ENCODE measurements at regions not wholly inside any gene's neighbourhood (a gene's known extent, or its start where the extent isn't known, plus 50 kb on each side); places are given as distances from the start of the nearest gene placed in this dataset.

GRCh38 chr5:42888771-42889170 is 77.1 kb upstream of the SELENOP start:
- no peak overlapping the region for H3K4me3 Mint-ChIP-seq
- H3K79me2 ChIP-seq (replicated peaks; ENCODE audit: insufficient read depth): no peaks in the 10 kb centered on the region
- no peaks in the 10 kb centered on the region for H3K36me3 Mint-ChIP-seq (ENCODE audit: low read depth)
- no peak overlapping the region for H3K27ac ChIP-seq (ENCODE audit: low read depth)
- H3K4me3 ChIP-seq: no peak overlapping the region
- H3K4me1 ChIP-seq (ENCODE audit: insufficient read depth): no peaks in the 10 kb centered on the region
- no peaks in the 10 kb centered on the region for H4K20me1 ChIP-seq (replicated peaks; ENCODE audit: insufficient read depth)
- DNase-seq (ENCODE audit: low spot score): no peak
- no peaks in the 10 kb centered on the region for H3K4me1 Mint-ChIP-seq
- no peak overlapping the region for H2AFZ ChIP-seq
- no peaks in the 10 kb centered on the region for H3K36me3 ChIP-seq (ENCODE audit: insufficient read depth)
- no peak for TF ChIP-seq CREB1 (CRISPR knock-in tag; IDR thresholded peaks at IDR 0.05; ENCODE audit: low read depth)
- TF ChIP-seq EZH2 (IDR thresholded peaks at IDR 0.05; ENCODE audit: low read depth, unreplicated experiment): no peak
- no peak for TF ChIP-seq ZNF331 (CRISPR knock-in tag; IDR thresholded peaks at IDR 0.05; ENCODE audit: low read depth)
- no peak for TF ChIP-seq ZNF462 (CRISPR knock-in tag; IDR thresholded peaks at IDR 0.05)
- no peak for TF ChIP-seq STAT1 (IDR thresholded peaks at IDR 0.05; ENCODE audit: unreplicated experiment)
- H3K27ac Mint-ChIP-seq: no peak overlapping the region
- no peak for ATAC-seq
- H3F3A ChIP-seq (replicated peaks; ENCODE audit: low read depth): no peaks in the 10 kb centered on the region
- no peak overlapping the region for H3K4me2 ChIP-seq
- no peaks in the 10 kb centered on the region for H3K27me3 ChIP-seq (ENCODE audit: insufficient read depth)
- H3K9me3 Mint-ChIP-seq: peaks cover 2% of the 10 kb centered on the region; the same call in 2 of the 3 replicates
- no peaks in the 10 kb centered on the region for H3K27me3 Mint-ChIP-seq (ENCODE audit: insufficient read depth, low read depth, poor library complexity)
- no peaks in the 10 kb centered on the region for H3K9me2 ChIP-seq (ENCODE audit: insufficient read depth)

- Histone ChIP-seq H3K4me1 (ENCODE audit: insufficient read depth) (no peaks in the 10 kb centered on the region), H3K27ac (ENCODE audit: low read depth) (no peak overlapping the region), H2AFZ (no peak overlapping the region), H3K36me3 (ENCODE audit: insufficient read depth) (no peaks in the 10 kb centered on the region), H3K79me2 (replicated peaks; ENCODE audit: insufficient read depth) (no peaks in the 10 kb centered on the region), H4K20me1 (replicated peaks; ENCODE audit: insufficient read depth) (no peaks in the 10 kb centered on the region), H3K4me3 (no peak overlapping the region), H3K27me3 (ENCODE audit: insufficient read depth) (no peaks in the 10 kb centered on the region), H3K4me2 (no peak overlapping the region), H3K9me2 (ENCODE audit: insufficient read depth) (no peaks in the 10 kb centered on the region), H3F3A (replicated peaks; ENCODE audit: low read depth) (no peaks in the 10 kb centered on the region)
- H3K27ac Mint-ChIP-seq: no peak overlapping the region
- H3K9me3 Mint-ChIP-seq: peaks cover 2% of the 10 kb centered on the region; the same call in 2 of the 3 replicates
- H3K4me3 Mint-ChIP-seq: no peak overlapping the region
- H3K27me3 Mint-ChIP-seq (ENCODE audit: insufficient read depth, low read depth, poor library complexity): no peaks in the 10 kb centered on the region
- H3K36me3 Mint-ChIP-seq (ENCODE audit: low read depth): no peaks in the 10 kb centered on the region
- ATAC-seq (no peak), DNase-seq (ENCODE audit: low spot score) (no peak)
- no peaks in the 10 kb centered on the region for H3K4me1 Mint-ChIP-seq
- TF ChIP-seq ZNF114 (CRISPR knock-in tag; IDR thresholded peaks at IDR 0.05): no peak
- no peak for TF ChIP-seq ETS1 (IDR thresholded peaks at IDR 0.05)
- TF ChIP-seq EZH2 (IDR thresholded peaks at IDR 0.05; ENCODE audit: low read depth, unreplicated experiment): no peak
- TF ChIP-seq CTCF (conservative IDR thresholded peaks at IDR 0.05; ENCODE audit: low read depth in 2 of 2): no peak
- TF ChIP-seq STAT1 (IDR thresholded peaks at IDR 0.05; ENCODE audit: unreplicated experiment): no peak
- TF ChIP-seq POLR2AphosphoS5 (IDR thresholded peaks at IDR 0.05; ENCODE audit: low read depth): no peak
- no peak for TF ChIP-seq REST (IDR thresholded peaks at IDR 0.05; ENCODE audit: unreplicated experiment)
These were observed 75.9 kb upstream of the SELENOP start for GRCh38 chr5:42887575-42887974.

All from GM23338 (cell line).